IMR-90 (cell line): ENCODE measurements at regions not wholly inside any gene's neighbourhood (a gene's known extent, or its start where the extent isn't known, plus 50 kb on each side); places are given as distances from the start of the nearest gene placed in this dataset.
A peak's percentile ranks its signal among the peaks of the same experiment; 100 is the strongest.

ENCODE experiments used
- ATAC-seq: fragments of 200-7000 bp; cut with Tn5 transposase; 2 replicates; pipeline ENCODE4 v1.9.1; 2020; ENCODE audit warnings: low read depth, mild to moderate bottlenecking, moderate library complexity
- BruUV-seq: library from RNA; stranded (reverse); fragments of 400-500 nt; replicated peaks from 2 replicates; lab custom pipeline; 2021; lab: Mats Ljungman, UMichigan
- CTCF ChIA-PET: fragments of 300-600 bp; formaldehyde crosslinking; extraction: SDS; loops from one replicate; lab custom pipeline; 2021; ENCODE audit warnings: antibody characterized with exemption; lab: Yijun Ruan, JAX
- POLR2A ChIA-PET: fragments of 300-600 bp; sonication (Branson Sonifier 250); formaldehyde crosslinking; loops from one replicate; lab custom pipeline; 2022; ENCODE audit warnings: antibody characterized with exemption; ENCODE audit not compliant: unreplicated experiment; lab: Charles Lee
- DNase-seq: peaks from one replicate; pipeline ENCODE4 v3.0.0; 2013
- H2AFZ ChIP-seq: replicated peaks from 2 replicates; pipeline ENCODE3; 2013; ENCODE audit warnings: low read length, mild to moderate bottlenecking; ENCODE audit not compliant: poor library complexity
- H2AK5ac ChIP-seq: 2 replicates; pipeline ENCODE4 v1.6.1; 2013; ENCODE audit warnings: low read depth, low read length, inconsistent platforms
- H2AK9ac ChIP-seq: replicated peaks from 2 replicates; pipeline ENCODE3; 2013; ENCODE audit warnings: mild to moderate bottlenecking, low read depth, low read length, moderate library complexity; ENCODE audit not compliant: poor library complexity
- H2BK120ac ChIP-seq: 2 replicates; pipeline ENCODE4 v1.6.1; 2013; ENCODE audit warnings: low read depth, low read length, inconsistent platforms
- H2BK15ac ChIP-seq: 3 replicates; pipeline ENCODE4 v1.6.1; 2013; ENCODE audit warnings: low read depth, low read length, inconsistent platforms
- H2BK20ac ChIP-seq: 2 replicates; pipeline ENCODE4 v1.6.1; 2013; ENCODE audit warnings: low read depth, mild to moderate bottlenecking, inconsistent platforms, low read length, moderate library complexity
- H2BK5ac ChIP-seq: 2 replicates; pipeline ENCODE4 v1.6.1; 2013; ENCODE audit warnings: mild to moderate bottlenecking, low read depth, low read length, inconsistent platforms; ENCODE audit not compliant: poor library complexity, severe bottlenecking
- H3K14ac ChIP-seq: replicated peaks from 2 replicates; pipeline ENCODE4 v1.6.1; 2013; ENCODE audit warnings: low read depth, low read length, inconsistent platforms
- H3K18ac ChIP-seq: 2 replicates; pipeline ENCODE4 v1.6.1; 2013; ENCODE audit warnings: low read depth, low read length, control low read depth
- H3K23ac ChIP-seq: 2 replicates; pipeline ENCODE4 v1.6.1; 2013; ENCODE audit warnings: low read depth, low read length, inconsistent platforms
- H3K27ac ChIP-seq: 2 replicates; pipeline ENCODE4 v1.5.1; 2013; ENCODE audit warnings: mild to moderate bottlenecking, control low read depth, low read length; ENCODE audit not compliant: insufficient read depth
- H3K27me3 ChIP-seq: 2 replicates; pipeline ENCODE4 v1.6.1; 2013; ENCODE audit warnings: low read length; ENCODE audit not compliant: control insufficient read depth, insufficient read depth
- H3K36me3 ChIP-seq: 2 replicates; pipeline ENCODE4 v1.6.1; 2013; ENCODE audit warnings: low read length, mixed read lengths; ENCODE audit not compliant: control insufficient read depth, insufficient read depth
- H3K4ac ChIP-seq: 2 replicates; pipeline ENCODE4 v1.6.1; 2013; ENCODE audit warnings: low read depth, low read length, inconsistent platforms
- H3K4me1 ChIP-seq: 2 replicates; pipeline ENCODE4 v1.6.1; 2013; ENCODE audit warnings: low read length, mixed read lengths; ENCODE audit not compliant: control insufficient read depth, insufficient read depth
- H3K4me2 ChIP-seq: 2 replicates; pipeline ENCODE4 v1.6.1; 2013; ENCODE audit warnings: low read depth, mild to moderate bottlenecking, control low read depth, low read length, moderate library complexity
- H3K4me3 ChIP-seq: 2 replicates; pipeline ENCODE4 v1.5.1; 2013; ENCODE audit warnings: low read depth, mild to moderate bottlenecking, control low read depth, low read length, moderate library complexity; ENCODE audit not compliant: insufficient read depth
- H3K56ac ChIP-seq: 2 replicates; pipeline ENCODE4 v1.6.1; 2013; ENCODE audit warnings: low read length, inconsistent platforms; ENCODE audit not compliant: insufficient read depth; ENCODE audit errors: extremely low read depth
- H3K79me1 ChIP-seq, 2 experiments: 2 replicates each; pipeline ENCODE4 v1.6.1; 2013; ENCODE audit warnings: low read length in 2 of 2, inconsistent platforms in 1 of 2, low read depth in 1 of 2
- H3K9ac ChIP-seq: 2 replicates; pipeline ENCODE4 v1.6.1; 2013; ENCODE audit warnings: low read depth, low read length, control low read depth
- H3K9me1 ChIP-seq: 2 replicates; pipeline ENCODE4 v1.6.1; 2013; ENCODE audit warnings: low read length, inconsistent platforms; ENCODE audit not compliant: insufficient read depth
- H3K9me3 ChIP-seq: 2 replicates; pipeline ENCODE4 v1.6.1; 2013; ENCODE audit warnings: low read length; ENCODE audit not compliant: control insufficient read depth, insufficient read depth
- H4K20me1 ChIP-seq: 2 replicates; pipeline ENCODE4 v1.6.1; 2013; ENCODE audit warnings: low read length, inconsistent platforms; ENCODE audit not compliant: insufficient read depth
- H4K5ac ChIP-seq: 2 replicates; pipeline ENCODE4 v1.6.1; 2013; ENCODE audit warnings: mild to moderate bottlenecking, low read depth, low read length, control low read depth
- H4K8ac ChIP-seq, 2 experiments: 2 replicates each; pipeline ENCODE4 v1.6.1; 2013; ENCODE audit warnings: low read depth in 2 of 2, low read length in 2 of 2, control low read depth in 1 of 2, inconsistent platforms in 1 of 2
- H4K91ac ChIP-seq: 2 replicates; pipeline ENCODE4 v1.6.1; 2013; ENCODE audit warnings: low read depth, low read length, inconsistent platforms; ENCODE audit not compliant: insufficient read depth
- BHLHE40 ChIP-seq: fragments of 150-350 bp; IDR thresholded peaks from 2 replicates; pipeline ENCODE4 v1.6.1; 2016; ENCODE audit warnings: mild to moderate bottlenecking, low read depth, low read length
- NFE2L2 ChIP-seq: fragments of 150-350 bp; IDR thresholded peaks from 2 replicates; pipeline ENCODE4 v1.6.1; 2016; ENCODE audit warnings: low read depth, mild to moderate bottlenecking, low read length
- dilution Hi-C: fragments of 300-500 bp; cut with HindIII; formaldehyde crosslinking; loops from one replicate; pipeline ENCODE4 v1.14.3; 2018; ENCODE audit warnings: low sequenced_read_pairs; ENCODE audit not compliant: unreplicated experiment
- in situ Hi-C: fragments of 300-500 bp; cut with MboI; formaldehyde crosslinking; loops from 3 replicates; pipeline ENCODE4 v1.14.3; 2019; ENCODE audit warnings: low sequenced_read_pairs, inconsistent platforms, mixed read lengths
- intact Hi-C: fragments of 100-400 bp; cut with micrococcal nuclease; formaldehyde crosslinking; loops from 2 replicates; pipeline ENCODE4 v1.10.0; 2022

GRCh38 chr1:95686217-95686616 is 452.2 kb downstream of the RWDD3 start:
- Histone ChIP-seq H3K14ac (no peak overlapping the region), H4K20me1 (no peaks in the 10 kb centered on the region), H3K27ac (no peak overlapping the region), H4K8ac (no peak overlapping the region), H2BK15ac (no peak overlapping the region), H3K4me2 (no peak overlapping the region), H2BK20ac (no peak overlapping the region), H3K79me1 (no peaks in the 10 kb centered on the region), H2AK9ac (no peak overlapping the region), H3K18ac (no peak overlapping the region), H3K27me3 (no peaks in the 10 kb centered on the region), H3K9me3 (no peaks in the 10 kb centered on the region), H3K36me3 (no peaks in the 10 kb centered on the region), H3K4me3 (no peak overlapping the region), H2BK120ac (no peak overlapping the region), H3K56ac (no peak overlapping the region), H4K91ac (no peak overlapping the region), H3K9ac (no peak overlapping the region), H3K4me1 (no peaks in the 10 kb centered on the region), H2AK5ac (no peak overlapping the region), H4K5ac (no peak overlapping the region), H3K4ac (no peak overlapping the region), H3K23ac (no peak overlapping the region), H2BK5ac (no peak overlapping the region), H3K9me1 (no peaks in the 10 kb centered on the region), H2AFZ (no peak overlapping the region)
- ChIA-PET CTCF (no interaction called here), POLR2A (no interaction called here)
- ATAC-seq, result no peak
- no TSS peak for BruUV-seq
- in situ Hi-C loops (no loop called here), dilution Hi-C loops (no loop called here), intact Hi-C loops (no loop called here)
- peak; percentile 68 for TF ChIP-seq NFE2L2
- no peak for TF ChIP-seq BHLHE40
- no peak for DNase-seq
